ENCODE measurements at regions not wholly inside any gene's neighbourhood (a gene's known extent, or its start where the extent isn't known, plus 50 kb on each side); places are given as distances from the start of the nearest gene placed in this dataset.

- H3K27me3 ChIP-seq (ENCODE audit: control insufficient read depth, insufficient read depth, low read length, poor library complexity, severe bottlenecking): no peaks in the 10 kb centered on the region
- no peak for TF ChIP-seq CTCF (conservative IDR thresholded peaks at IDR 0.05)
- no peak overlapping the region for H3K9ac ChIP-seq (ENCODE audit: extremely low read depth, low read length, poor library complexity, severe bottlenecking)
- no peak overlapping the region for H3K4me3 ChIP-seq (ENCODE audit: low read length)
- peaks cover 23% of the 10 kb centered on the region for H3K9me3 ChIP-seq (ENCODE audit: control insufficient read depth, low read length)
- no peaks in the 10 kb centered on the region for H3K36me3 ChIP-seq (ENCODE audit: control insufficient read depth, insufficient read depth, low read length)
- H3K27me3 Mint-ChIP-seq (ENCODE audit: insufficient read depth): no peaks in the 10 kb centered on the region
- H3K27ac ChIP-seq (ENCODE audit: low read depth, low read length): no peak overlapping the region
- DNase-seq: no peak
- H3K36me3 Mint-ChIP-seq (ENCODE audit: low read depth): no peaks in the 10 kb centered on the region
- no peak overlapping the region for H3K27ac Mint-ChIP-seq
- H3K9me3 Mint-ChIP-seq: peaks cover 27% of the 10 kb centered on the region
- H3K4me3 Mint-ChIP-seq: no peak overlapping the region
- H3K4me1 Mint-ChIP-seq: no peaks in the 10 kb centered on the region
- WGBS, 2 experiments (ENCODE audit: insufficient coverage in 1 of 2, insufficient read length in 1 of 2): 97 to 100% methylated on average over 1 of the region's 1 CpG
- no peaks in the 10 kb centered on the region for H3K4me1 ChIP-seq (ENCODE audit: control insufficient read depth, insufficient read depth, low read length)
Measured at GRCh38 chr2:180222644-180223043, 215.5 kb upstream of the CWC22 start.

GRCh38 chr2:180219491-180219890 lies 212.4 kb upstream of the CWC22 start:
- Mint-ChIP-seq H3K36me3 (ENCODE audit: low read depth) (no peaks in the 10 kb centered on the region), H3K4me3 (no peak overlapping the region), H3K9me3 (peaks cover 15% of the 10 kb centered on the region), H3K27me3 (ENCODE audit: insufficient read depth) (no peaks in the 10 kb centered on the region), H3K4me1 (no peaks in the 10 kb centered on the region), H3K27ac (no peak overlapping the region)
- H3K4me1 ChIP-seq (ENCODE audit: control insufficient read depth, insufficient read depth, low read length): no peaks in the 10 kb centered on the region
- H3K27ac ChIP-seq (ENCODE audit: low read depth, low read length): no peak overlapping the region
- no peak overlapping the region for H3K4me3 ChIP-seq (ENCODE audit: low read length)
- no peak overlapping the region for H3K9ac ChIP-seq (ENCODE audit: extremely low read depth, low read length, poor library complexity, severe bottlenecking)
- H3K9me3 ChIP-seq (ENCODE audit: control insufficient read depth, low read length): peaks cover 3% of the 10 kb centered on the region
- H3K36me3 ChIP-seq (ENCODE audit: control insufficient read depth, insufficient read depth, low read length): no peaks in the 10 kb centered on the region
- H3K27me3 ChIP-seq (ENCODE audit: control insufficient read depth, insufficient read depth, low read length, poor library complexity, severe bottlenecking): no peaks in the 10 kb centered on the region
- WGBS, 2 experiments (ENCODE audit: insufficient coverage in 1 of 2, insufficient read length in 1 of 2): 93% methylated on average over 1 of the region's 1 CpG; no CpG with 5 or more reads in 1 of the 2 experiments
- no peak for TF ChIP-seq CTCF (conservative IDR thresholded peaks at IDR 0.05)
- no peak for DNase-seq

GRCh38 chr2:180208841-180209240 lies 201.7 kb upstream of the CWC22 start:
- no peak overlapping the region for H3K9ac ChIP-seq (ENCODE audit: extremely low read depth, low read length, poor library complexity, severe bottlenecking)
- no peak overlapping the region for H3K4me3 ChIP-seq (ENCODE audit: low read length)
- H3K9me3 ChIP-seq (ENCODE audit: control insufficient read depth, low read length): no peaks in the 10 kb centered on the region
- H3K4me1 Mint-ChIP-seq: no peaks in the 10 kb centered on the region
- DNase-seq: no peak
- 63 to 72% methylated on average over 1 to 2 of the region's 2 CpGs for WGBS, 2 experiments (ENCODE audit: insufficient coverage in 1 of 2, insufficient read length in 1 of 2)
- H3K4me3 Mint-ChIP-seq: no peak overlapping the region
- H3K36me3 ChIP-seq (ENCODE audit: control insufficient read depth, insufficient read depth, low read length): no peaks in the 10 kb centered on the region
- H3K9me3 Mint-ChIP-seq: no peaks in the 10 kb centered on the region
- H3K4me1 ChIP-seq (ENCODE audit: control insufficient read depth, insufficient read depth, low read length): no peaks in the 10 kb centered on the region
- no peaks in the 10 kb centered on the region for H3K36me3 Mint-ChIP-seq (ENCODE audit: low read depth)
- H3K27ac ChIP-seq (ENCODE audit: low read depth, low read length): peak overlapping the region; percentile 6
- no peak for TF ChIP-seq CTCF (conservative IDR thresholded peaks at IDR 0.05)
- no peaks in the 10 kb centered on the region for H3K27me3 ChIP-seq (ENCODE audit: control insufficient read depth, insufficient read depth, low read length, poor library complexity, severe bottlenecking)
- H3K27me3 Mint-ChIP-seq (ENCODE audit: insufficient read depth): no peaks in the 10 kb centered on the region
- H3K27ac Mint-ChIP-seq: no peak overlapping the region
